ENCODE measurements at regions not wholly inside any gene's neighbourhood (a gene's known extent, or its start where the extent isn't known, plus 50 kb on each side); places are given as distances from the start of the nearest gene placed in this dataset.

GRCh38 chr5:23001120-23001519 is 148.0 kb upstream of the CDH12 start:
- DNase-seq (ENCODE audit: low read depth, low spot score): no peak

GRCh38 chr5:22998774-22999173 is 145.6 kb upstream of the CDH12 start:
- no peak for DNase-seq (ENCODE audit: low read depth, low spot score)

- no peak for DNase-seq (ENCODE audit: low read depth, low spot score)
Observed at GRCh38 chr5:22998362-22998761, 145.2 kb upstream of the CDH12 start.

- no peak for DNase-seq (ENCODE audit: low read depth, low spot score)
Observed at GRCh38 chr5:22988937-22989336, 135.8 kb upstream of the CDH12 start.

- DNase-seq (ENCODE audit: low read depth, low spot score): no peak
Observed at GRCh38 chr5:22986281-22986680, 133.1 kb upstream of the CDH12 start.

GRCh38 chr5:22985446-22985845 is 132.3 kb upstream of the CDH12 start:
- no peak for DNase-seq (ENCODE audit: low read depth, low spot score)

GRCh38 chr5:22970956-22971618 is 117.9 kb upstream of the CDH12 start:
- DNase-seq (ENCODE audit: low read depth, low spot score): no peak

GRCh38 chr5:22970491-22970890 is 117.3 kb upstream of the CDH12 start:
- DNase-seq (ENCODE audit: low read depth, low spot score): no peak

GRCh38 chr5:22968386-22968785 is 115.2 kb upstream of the CDH12 start:
- no peak for DNase-seq (ENCODE audit: low read depth, low spot score)

- no peak for DNase-seq (ENCODE audit: low read depth, low spot score)
Observed at GRCh38 chr5:22965960-22966359, 112.8 kb upstream of the CDH12 start.

- DNase-seq (ENCODE audit: low read depth, low spot score): no peak
Observed at GRCh38 chr5:22964632-22965031, 111.5 kb upstream of the CDH12 start.

GRCh38 chr5:22958462-22959262 is 105.5 kb upstream of the CDH12 start:
- no peak for DNase-seq (ENCODE audit: low read depth, low spot score)

GRCh38 chr5:22947921-22948320 is 94.8 kb upstream of the CDH12 start:
- DNase-seq (ENCODE audit: low read depth, low spot score): no peak

- DNase-seq (ENCODE audit: low read depth, low spot score): no peak
Observed at GRCh38 chr5:22938362-22938761, 85.2 kb upstream of the CDH12 start.

GRCh38 chr5:22928821-22929482 is 75.8 kb upstream of the CDH12 start:
- DNase-seq (ENCODE audit: low read depth, low spot score): no peak

- DNase-seq (ENCODE audit: low read depth, low spot score): no peak
Observed at GRCh38 chr5:22926574-22926973, 73.4 kb upstream of the CDH12 start.

- no peak for DNase-seq (ENCODE audit: low read depth, low spot score)
Observed at GRCh38 chr5:22918511-22918910, 65.4 kb upstream of the CDH12 start.

GRCh38 chr5:22916393-22916792 is 63.2 kb upstream of the CDH12 start:
- no peak for DNase-seq (ENCODE audit: low read depth, low spot score)

- DNase-seq (ENCODE audit: low read depth, low spot score): no peak
Observed at GRCh38 chr5:22911019-22911418, 57.9 kb upstream of the CDH12 start.

- DNase-seq (ENCODE audit: low read depth, low spot score): no peak
Observed at GRCh38 chr5:22910523-22910922, 57.4 kb upstream of the CDH12 start.

- no peak for DNase-seq (ENCODE audit: low read depth, low spot score)
Observed at GRCh38 chr5:22908586-22908985, 55.4 kb upstream of the CDH12 start.

- no peak for DNase-seq (ENCODE audit: low read depth, low spot score)
Observed at GRCh38 chr5:22908129-22908528, 55.0 kb upstream of the CDH12 start.
